MM.1S (cell line): ENCODE measurements at regions not wholly inside any gene's neighbourhood (a gene's known extent, or its start where the extent isn't known, plus 50 kb on each side); places are given as distances from the start of the nearest gene placed in this dataset.

Experiments
- DNase-seq: peaks from one replicate; pipeline ENCODE4 v3.0.0-alpha.2; 2015
- H2AFZ ChIP-seq: fragments of 300-600 bp; sonication (generic); 2 replicates; pipeline ENCODE4 v1.6.0; 2016; ENCODE audit warnings: antibody characterized with exemption, low read length
- H3F3A ChIP-seq: fragments of 300-600 bp; sonication (generic); 2 replicates; pipeline ENCODE4 v1.6.1; 2016; ENCODE audit warnings: mild to moderate bottlenecking, antibody characterized with exemption, low read length, moderate library complexity, mixed read lengths; ENCODE audit not compliant: insufficient read depth
- H3K27ac ChIP-seq: fragments of 300-600 bp; sonication (generic); 2 replicates; pipeline ENCODE4 v1.5.1; 2016; ENCODE audit warnings: mild to moderate bottlenecking, low read length
- H3K27me3 ChIP-seq: fragments of 300-600 bp; sonication (generic); replicated peaks from 2 replicates; pipeline ENCODE4 v1.6.0; 2016; ENCODE audit warnings: low read length; ENCODE audit not compliant: insufficient read depth
- H3K36me3 ChIP-seq: fragments of 300-600 bp; sonication (generic); replicated peaks from 2 replicates; pipeline ENCODE4 v1.6.1; 2016; ENCODE audit warnings: mild to moderate bottlenecking, low read length, mixed read lengths; ENCODE audit not compliant: insufficient read depth
- H3K4me1 ChIP-seq: fragments of 300-600 bp; sonication (generic); 2 replicates; pipeline ENCODE4 v1.6.1; 2016; ENCODE audit warnings: low read length, mixed read lengths
- H3K4me2 ChIP-seq: fragments of 300-600 bp; sonication (generic); 2 replicates; pipeline ENCODE4 v1.6.0; 2016; ENCODE audit warnings: low read depth, low read length
- H3K4me3 ChIP-seq: fragments of 300-600 bp; sonication (generic); 2 replicates; pipeline ENCODE4 v1.5.1; 2016; ENCODE audit warnings: low read length, mixed read lengths
- H3K79me2 ChIP-seq: fragments of 300-600 bp; sonication (generic); 2 replicates; pipeline ENCODE4 v1.6.1; 2016; ENCODE audit warnings: mixed run types, low read length, mixed read lengths
- H3K9ac ChIP-seq: fragments of 300-600 bp; sonication (generic); 2 replicates; pipeline ENCODE4 v1.6.1; 2016; ENCODE audit warnings: low read length, mixed read lengths
- H3K9me2 ChIP-seq: fragments of 300-600 bp; sonication (generic); replicated peaks from 2 replicates; pipeline ENCODE4 v1.6.1; 2016; ENCODE audit warnings: mild to moderate bottlenecking, low read length, mixed read lengths; ENCODE audit not compliant: insufficient read depth
- H3K9me3 ChIP-seq: fragments of 300-600 bp; sonication (generic); replicated peaks from 2 replicates; pipeline ENCODE4 v1.6.1; 2016; ENCODE audit warnings: mild to moderate bottlenecking, low read length, mixed read lengths; ENCODE audit not compliant: insufficient read depth
- H4K20me1 ChIP-seq: fragments of 300-600 bp; sonication (generic); 2 replicates; pipeline ENCODE4 v1.6.1; 2016; ENCODE audit warnings: mild to moderate bottlenecking, low read length, moderate library complexity, mixed read lengths; ENCODE audit not compliant: insufficient read depth
- CTCF ChIP-seq: fragments of 300-600 bp; sonication (generic); IDR thresholded peaks from 2 replicates; pipeline ENCODE4 v1.5.1; 2016; ENCODE audit warnings: antibody characterized with exemption, low read length, mixed read lengths
- EZH2 ChIP-seq: fragments of 300-600 bp; sonication (generic); optimal IDR thresholded peaks from 2 replicates; pipeline ENCODE3; 2017; ENCODE audit warnings: low read depth, mild to moderate bottlenecking, antibody characterized with exemption, low read length, mixed read lengths
- EZH2phosphoT487 ChIP-seq: fragments of 300-600 bp; sonication (generic); IDR thresholded peaks from 2 replicates; pipeline ENCODE4 v1.6.1; 2018; ENCODE audit warnings: antibody characterized with exemption, low read length

GRCh38 chr21:22416555-22416954, 1418.3 kb downstream of the NCAM2 start:
- Histone ChIP-seq H3K4me1 (no peaks in the 10 kb centered on the region), H3F3A (no peaks in the 10 kb centered on the region), H3K9me2 (no peaks in the 10 kb centered on the region), H3K9ac (no peak overlapping the region), H3K79me2 (no peaks in the 10 kb centered on the region), H3K4me2 (no peak overlapping the region), H2AFZ (no peak overlapping the region), H3K9me3 (no peaks in the 10 kb centered on the region), H3K4me3 (no peak overlapping the region), H3K27ac (no peak overlapping the region), H4K20me1 (no peaks in the 10 kb centered on the region), H3K27me3 (no peaks in the 10 kb centered on the region), H3K36me3 (no peaks in the 10 kb centered on the region)
- DNase-seq: no peak
- TF ChIP-seq CTCF: no peak
- no peak for TF ChIP-seq EZH2phosphoT487
- no peak for TF ChIP-seq EZH2

GRCh38 chr21:22421416-22422180, 1423.4 kb downstream of the NCAM2 start:
- no peak overlapping the region for H2AFZ ChIP-seq
- TF ChIP-seq CTCF: no peak
- TF ChIP-seq EZH2phosphoT487: no peak
- TF ChIP-seq EZH2: no peak
- no peaks in the 10 kb centered on the region for H3K36me3 ChIP-seq
- H3K4me3 ChIP-seq: no peak overlapping the region
- no peaks in the 10 kb centered on the region for H3K9me2 ChIP-seq
- no peak overlapping the region for H3K9ac ChIP-seq
- no peak for DNase-seq
- H4K20me1 ChIP-seq: no peaks in the 10 kb centered on the region
- H3K27ac ChIP-seq: no peak overlapping the region
- H3K27me3 ChIP-seq: no peaks in the 10 kb centered on the region
- no peaks in the 10 kb centered on the region for H3K79me2 ChIP-seq
- H3K9me3 ChIP-seq: no peaks in the 10 kb centered on the region
- H3K4me1 ChIP-seq: no peaks in the 10 kb centered on the region
- H3K4me2 ChIP-seq: no peak overlapping the region
- no peaks in the 10 kb centered on the region for H3F3A ChIP-seq

GRCh38 chr21:22438428-22439086, 1440.3 kb downstream of the NCAM2 start:
- Histone ChIP-seq H3K9me3 (no peaks in the 10 kb centered on the region), H3K9ac (no peak overlapping the region), H3K4me3 (no peak overlapping the region), H3K36me3 (no peaks in the 10 kb centered on the region), H3K27me3 (no peaks in the 10 kb centered on the region), H3K9me2 (no peaks in the 10 kb centered on the region), H3K4me2 (no peak overlapping the region), H3K4me1 (no peaks in the 10 kb centered on the region), H3F3A (no peaks in the 10 kb centered on the region), H3K27ac (no peak overlapping the region), H3K79me2 (no peaks in the 10 kb centered on the region), H2AFZ (peak overlapping the region; percentile 17; the same call in 1 of the 2 replicates), H4K20me1 (no peaks in the 10 kb centered on the region)
- TF ChIP-seq CTCF: no peak
- TF ChIP-seq EZH2phosphoT487: no peak
- DNase-seq: no peak
